Smooth muscle cell (in vitro differentiated cells): ENCODE measurements at regions not wholly inside any gene's neighbourhood (a gene's known extent, or its start where the extent isn't known, plus 50 kb on each side); places are given as distances from the start of the nearest gene placed in this dataset.

ENCODE experiments used
- DNase-seq: peaks from one replicate; lab custom pipeline; 2025; ENCODE audit not compliant: unreplicated experiment; lab: John Stamatoyannopoulos, UW
- H2AFZ ChIP-seq: fragments of 200-600 bp; sonication (generic); 2 replicates; pipeline ENCODE4 v1.6.0; 2016; ENCODE audit warnings: antibody characterized with exemption, low read depth, mild to moderate bottlenecking
- H3F3A ChIP-seq: fragments of 200-600 bp; sonication (generic); 2 replicates; pipeline ENCODE4 v1.6.0; 2017; ENCODE audit warnings: antibody characterized with exemption, low read depth
- H3K27ac ChIP-seq: fragments of 200-600 bp; sonication (generic); 2 replicates; pipeline ENCODE4 v1.5.1; 2016; ENCODE audit warnings: low read depth, mild to moderate bottlenecking
- H3K27me3 ChIP-seq: fragments of 200-600 bp; sonication (generic); 2 replicates; pipeline ENCODE4 v1.6.1; 2016; ENCODE audit warnings: low read depth, mild to moderate bottlenecking
- H3K36me3 ChIP-seq: fragments of 200-600 bp; sonication (generic); 2 replicates; pipeline ENCODE4 v1.5.1; 2016; ENCODE audit warnings: low read depth
- H3K4me1 ChIP-seq: fragments of 200-600 bp; sonication (generic); 2 replicates; pipeline ENCODE4 v1.5.1; 2016; ENCODE audit warnings: low read depth
- H3K4me2 ChIP-seq: fragments of 200-600 bp; sonication (generic); 2 replicates; pipeline ENCODE4 v1.6.0; 2016; ENCODE audit warnings: mild to moderate bottlenecking
- H3K4me3 ChIP-seq: fragments of 200-600 bp; sonication (generic); 2 replicates; pipeline ENCODE4 v1.5.1; 2016; ENCODE audit warnings: mild to moderate bottlenecking
- H3K79me2 ChIP-seq: fragments of 200-600 bp; sonication (generic); 2 replicates; pipeline ENCODE4 v1.6.0; 2016; ENCODE audit warnings: low read depth, mild to moderate bottlenecking
- H3K9ac ChIP-seq: fragments of 200-600 bp; sonication (generic); 2 replicates; pipeline ENCODE4 v1.6.0; 2016; ENCODE audit warnings: low read depth
- H3K9me3 ChIP-seq: fragments of 200-600 bp; sonication (generic); replicated peaks from 2 replicates; pipeline ENCODE4 v1.5.1; 2016; ENCODE audit warnings: low read depth
- H4K20me1 ChIP-seq: fragments of 200-600 bp; sonication (generic); 2 replicates; pipeline ENCODE4 v1.6.0; 2016; ENCODE audit warnings: low read depth
- CTCF ChIP-seq: fragments of 200-600 bp; sonication (generic); IDR thresholded peaks from 2 replicates; pipeline ENCODE4 v1.5.1; 2017; ENCODE audit warnings: borderline replicate concordance, mild to moderate bottlenecking, antibody characterized with exemption; ENCODE audit not compliant: insufficient read depth, poor library complexity, severe bottlenecking
- WGBS: methylation state at CpG from one replicate; pipeline ENCODE4 v1.1.7; 2016; ENCODE audit warnings: low lambda C conversion rate; 5-methylcytosine and 5-hydroxymethylcytosine counted together

DNA sequence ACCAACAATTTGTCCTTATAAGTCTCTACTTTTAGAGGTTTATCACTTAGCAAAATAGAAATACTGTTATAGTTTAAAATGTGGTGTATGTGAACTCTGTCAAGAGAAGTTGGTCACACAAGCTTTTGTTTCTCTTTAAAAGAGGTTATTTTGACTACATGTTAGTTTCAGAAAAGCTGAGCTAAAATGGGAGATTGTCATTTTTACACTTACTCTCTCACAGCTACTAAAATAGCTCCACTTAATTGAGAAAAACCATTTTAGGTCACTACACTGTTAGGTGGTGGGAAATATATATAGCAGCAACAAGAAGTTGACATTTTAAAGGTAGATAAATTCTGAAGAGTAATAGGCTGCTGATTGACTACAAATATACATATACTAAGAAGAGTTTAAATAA is 161.5 kb upstream of the KCNJ3 start:
- Histone ChIP-seq H3K4me2 (no peak overlapping the region), H3K27ac (no peak overlapping the region), H4K20me1 (no peaks in the 10 kb centered on the region), H3K27me3 (no peaks in the 10 kb centered on the region), H3K4me1 (no peaks in the 10 kb centered on the region), H3F3A (no peaks in the 10 kb centered on the region), H3K9ac (no peak overlapping the region), H3K4me3 (no peak overlapping the region), H2AFZ (no peak overlapping the region), H3K36me3 (no peaks in the 10 kb centered on the region), H3K9me3 (no peaks in the 10 kb centered on the region), H3K79me2 (no peaks in the 10 kb centered on the region)
- DNase-seq: no peak
- no peak for TF ChIP-seq CTCF

- no peaks in the 10 kb centered on the region for H3K36me3 ChIP-seq
- no peaks in the 10 kb centered on the region for H3K27me3 ChIP-seq
- 97% methylated on average over 1 of the region's 1 CpG for WGBS
- H3F3A ChIP-seq: no peaks in the 10 kb centered on the region
- no peaks in the 10 kb centered on the region for H3K9me3 ChIP-seq
- H4K20me1 ChIP-seq: no peaks in the 10 kb centered on the region
- no peak overlapping the region for H3K4me2 ChIP-seq
- DNase-seq: no peak
- no peak overlapping the region for H2AFZ ChIP-seq
- no peak overlapping the region for H3K27ac ChIP-seq
- no peak for TF ChIP-seq CTCF
- no peak overlapping the region for H3K4me3 ChIP-seq
- H3K4me1 ChIP-seq: no peaks in the 10 kb centered on the region
- no peaks in the 10 kb centered on the region for H3K79me2 ChIP-seq
- no peak overlapping the region for H3K9ac ChIP-seq
Observed at GRCh38 chr2:154537843-154538450, 160.5 kb upstream of the KCNJ3 start.

GRCh38 chr2:154546341-154546740 is 152.2 kb upstream of the KCNJ3 start:
- Histone ChIP-seq H3K79me2 (no peaks in the 10 kb centered on the region), H3K27ac (no peak overlapping the region), H3F3A (no peaks in the 10 kb centered on the region), H3K27me3 (no peaks in the 10 kb centered on the region), H3K9ac (no peak overlapping the region), H3K4me1 (no peaks in the 10 kb centered on the region), H3K9me3 (no peaks in the 10 kb centered on the region), H3K4me2 (no peak overlapping the region), H4K20me1 (no peaks in the 10 kb centered on the region), H3K4me3 (no peak overlapping the region), H3K36me3 (no peaks in the 10 kb centered on the region), H2AFZ (no peak overlapping the region)
- 82% methylated on average over 4 of the region's 4 CpGs for WGBS
- DNase-seq: no peak
- TF ChIP-seq CTCF: no peak

DNA sequence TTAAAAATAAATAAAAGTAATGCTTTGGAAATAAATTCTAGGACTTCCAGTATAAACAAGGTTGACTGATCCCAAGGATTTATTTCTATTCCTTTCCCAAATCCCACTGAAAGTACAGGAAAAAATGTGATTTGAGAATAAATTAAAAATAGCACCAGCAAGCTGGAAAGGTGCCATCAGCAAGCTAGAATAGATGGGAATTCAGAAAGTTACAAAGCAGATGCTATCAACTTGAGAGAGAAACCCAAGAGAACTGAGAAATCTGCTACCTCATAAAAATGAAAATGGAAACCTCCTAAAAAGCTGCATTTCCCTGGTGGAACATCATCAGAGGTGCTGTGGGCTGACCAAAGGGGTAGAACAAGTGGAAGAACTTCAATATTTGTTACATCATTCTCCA is 148.6 kb upstream of the KCNJ3 start:
- Histone ChIP-seq H2AFZ (no peak overlapping the region), H3K4me1 (no peaks in the 10 kb centered on the region), H3K9me3 (no peaks in the 10 kb centered on the region), H3K36me3 (no peaks in the 10 kb centered on the region), H3F3A (no peaks in the 10 kb centered on the region), H3K9ac (no peak overlapping the region), H3K4me3 (no peak overlapping the region), H4K20me1 (no peaks in the 10 kb centered on the region), H3K4me2 (no peak overlapping the region), H3K79me2 (no peaks in the 10 kb centered on the region), H3K27ac (no peak overlapping the region), H3K27me3 (no peaks in the 10 kb centered on the region)
- TF ChIP-seq CTCF: no peak
- DNase-seq: no peak
